ENCODE measurements at regions not wholly inside any gene's neighbourhood (a gene's known extent, or its start where the extent isn't known, plus 50 kb on each side); places are given as distances from the start of the nearest gene placed in this dataset.

DNA sequence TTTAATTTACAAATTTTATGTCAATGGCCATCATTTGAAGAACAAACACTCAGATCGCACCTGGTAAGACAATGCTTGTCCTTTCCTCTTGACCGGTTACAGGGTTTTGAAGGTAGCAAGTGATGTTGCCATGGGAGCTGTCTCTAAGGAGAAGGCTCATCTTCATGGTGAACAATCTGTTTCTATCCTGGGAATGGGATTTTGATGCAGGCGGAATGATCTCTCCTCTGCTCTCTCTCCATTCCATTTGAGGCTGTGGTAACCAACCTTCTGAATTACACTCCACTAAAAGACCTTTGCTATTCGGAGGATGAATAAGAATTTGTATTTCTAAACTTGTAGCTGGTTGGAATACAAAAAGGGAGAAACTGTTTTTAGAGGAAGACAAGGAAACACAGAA, 57.9 kb upstream of the SLC5A9 start:
- DNase-seq (no peak), ATAC-seq (no peak)
- peaks cover 5% of the 10 kb centered on the region for H3K9me3 ChIP-seq
- H3K27me3 ChIP-seq (ENCODE audit: low read depth), result no peaks in the 10 kb centered on the region
- H3K4me1 ChIP-seq, result no peaks in the 10 kb centered on the region
- intact Hi-C loops (cut with DNase I), result no loop called here
- H3K4me3 ChIP-seq, result no peak overlapping the region
- no peaks in the 10 kb centered on the region for H3K36me3 ChIP-seq
- H3K27ac ChIP-seq, result no peak overlapping the region
- TF ChIP-seq, protein P1, sequence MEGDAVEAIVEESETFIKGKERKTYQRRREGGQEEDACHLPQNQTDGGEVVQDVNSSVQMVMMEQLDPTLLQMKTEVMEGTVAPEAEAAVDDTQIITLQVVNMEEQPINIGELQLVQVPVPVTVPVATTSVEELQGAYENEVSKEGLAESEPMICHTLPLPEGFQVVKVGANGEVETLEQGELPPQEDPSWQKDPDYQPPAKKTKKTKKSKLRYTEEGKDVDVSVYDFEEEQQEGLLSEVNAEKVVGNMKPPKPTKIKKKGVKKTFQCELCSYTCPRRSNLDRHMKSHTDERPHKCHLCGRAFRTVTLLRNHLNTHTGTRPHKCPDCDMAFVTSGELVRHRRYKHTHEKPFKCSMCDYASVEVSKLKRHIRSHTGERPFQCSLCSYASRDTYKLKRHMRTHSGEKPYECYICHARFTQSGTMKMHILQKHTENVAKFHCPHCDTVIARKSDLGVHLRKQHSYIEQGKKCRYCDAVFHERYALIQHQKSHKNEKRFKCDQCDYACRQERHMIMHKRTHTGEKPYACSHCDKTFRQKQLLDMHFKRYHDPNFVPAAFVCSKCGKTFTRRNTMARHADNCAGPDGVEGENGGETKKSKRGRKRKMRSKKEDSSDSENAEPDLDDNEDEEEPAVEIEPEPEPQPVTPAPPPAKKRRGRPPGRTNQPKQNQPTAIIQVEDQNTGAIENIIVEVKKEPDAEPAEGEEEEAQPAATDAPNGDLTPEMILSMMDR (IDR thresholded peaks at IDR 0.05), result no peak

GRCh38 chr1:48160486-48161132, 61.9 kb upstream of the SLC5A9 start:
- Histone ChIP-seq H3K27ac (no peak overlapping the region), H3K36me3 (no peaks in the 10 kb centered on the region), H3K4me3 (no peak overlapping the region), H3K9me3 (no peaks in the 10 kb centered on the region), H3K4me1 (no peaks in the 10 kb centered on the region), H3K27me3 (ENCODE audit: low read depth) (no peaks in the 10 kb centered on the region)
- DNase-seq (no peak), ATAC-seq (no peak)
- intact Hi-C loops (cut with DNase I), result no loop called here
- TF ChIP-seq, protein P1 (IDR thresholded peaks at IDR 0.05), result no peak

- Histone ChIP-seq H3K27me3 (ENCODE audit: low read depth) (no peaks in the 10 kb centered on the region), H3K4me1 (no peaks in the 10 kb centered on the region), H3K9me3 (peaks cover 5% of the 10 kb centered on the region), H3K27ac (no peak overlapping the region), H3K4me3 (no peak overlapping the region), H3K36me3 (no peaks in the 10 kb centered on the region)
- TF ChIP-seq, protein P1 (IDR thresholded peaks at IDR 0.05), result no peak
- DNase-seq (no peak), ATAC-seq (no peak)
- intact Hi-C loops (cut with DNase I), result no loop called here
These were observed 83.2 kb upstream of the SLC5A9 start for GRCh38 chr1:48139275-48139674.

DNA sequence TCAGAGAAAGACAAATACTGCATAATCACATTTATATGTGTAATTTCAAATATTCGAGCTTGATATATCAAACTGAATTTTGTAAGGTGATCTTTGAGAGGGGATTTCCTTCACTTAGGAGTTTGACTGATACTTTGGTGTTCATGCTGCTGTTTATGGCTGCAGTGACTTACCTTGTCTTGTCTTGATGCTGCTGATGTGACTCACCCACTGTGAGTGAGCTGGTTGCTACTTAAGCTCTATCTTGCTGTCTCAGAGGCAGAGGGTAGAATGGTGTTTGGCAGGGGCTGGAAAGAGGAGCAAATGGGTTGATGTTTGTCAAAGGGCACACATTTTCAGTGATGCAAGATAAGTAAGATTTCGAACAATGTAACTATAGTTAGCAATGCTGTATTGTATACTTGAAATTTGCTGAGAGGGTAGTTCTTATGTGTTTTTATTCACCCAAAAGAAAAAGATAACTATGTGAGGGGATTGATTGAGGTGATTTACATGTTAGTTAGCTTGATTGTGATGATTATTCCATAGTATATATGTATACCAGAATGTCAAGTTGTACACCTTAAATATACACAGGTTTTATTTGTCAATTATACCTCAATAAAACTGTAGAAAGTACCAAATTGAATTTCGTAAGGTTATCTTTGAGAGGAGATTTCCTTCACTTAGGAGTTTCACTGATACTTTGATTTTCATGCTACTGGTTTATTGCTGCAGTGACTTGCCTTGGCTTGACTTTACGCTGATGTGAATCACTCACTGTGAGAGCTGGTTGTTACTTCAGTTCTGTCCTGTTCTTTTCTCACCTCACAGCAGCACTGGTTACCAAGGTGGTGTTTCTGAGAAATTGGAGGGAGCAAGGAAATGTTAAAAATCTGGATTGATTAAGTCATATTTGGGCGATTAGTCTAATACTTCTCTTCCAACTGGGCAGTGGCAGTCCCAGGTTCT, 94.5 kb upstream of the SLC5A9 start:
- Histone ChIP-seq H3K9me3 (no peaks in the 10 kb centered on the region), H3K36me3 (no peaks in the 10 kb centered on the region), H3K27me3 (ENCODE audit: low read depth) (peaks cover under 1% of the 10 kb centered on the region), H3K27ac (no peak overlapping the region), H3K4me1 (no peaks in the 10 kb centered on the region), H3K4me3 (no peak overlapping the region)
- DNase-seq, result no peak
- ATAC-seq, result no peak
- intact Hi-C loops (cut with DNase I), result no loop called here
- TF ChIP-seq, protein P1 (IDR thresholded peaks at IDR 0.05), result no peak

DNA sequence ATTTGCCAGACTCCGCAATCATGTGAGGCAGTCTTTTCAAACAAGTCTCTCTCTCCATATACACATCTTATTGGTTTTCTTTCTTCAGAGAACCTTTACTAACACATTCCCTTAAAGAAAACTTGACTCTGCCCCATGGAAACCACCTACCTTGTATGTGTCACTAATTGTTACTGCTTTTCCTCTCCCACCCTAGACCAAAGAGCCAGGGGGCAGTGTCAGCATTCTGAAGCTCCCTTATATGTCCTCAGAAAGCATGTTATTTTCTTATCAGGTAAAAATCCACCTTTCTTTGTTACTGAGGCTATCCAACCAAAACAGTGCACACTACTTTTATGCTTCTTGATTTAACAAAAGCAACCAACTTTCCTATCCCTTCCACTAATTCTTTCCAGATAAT, 98.9 kb upstream of the SLC5A9 start:
- H3K36me3 ChIP-seq, result no peaks in the 10 kb centered on the region
- H3K9me3 ChIP-seq, result no peaks in the 10 kb centered on the region
- H3K4me1 ChIP-seq, result no peaks in the 10 kb centered on the region
- no peak for ATAC-seq
- H3K27me3 ChIP-seq (ENCODE audit: low read depth), result peaks cover 4% of the 10 kb centered on the region
- no peak overlapping the region for H3K27ac ChIP-seq
- TF ChIP-seq, protein P1 (IDR thresholded peaks at IDR 0.05), result no peak
- intact Hi-C loops (cut with DNase I), result no loop called here
- no peak overlapping the region for H3K4me3 ChIP-seq
- no peak for DNase-seq
